ENCODE measurements at regions not wholly inside any gene's neighbourhood (a gene's known extent, or its start where the extent isn't known, plus 50 kb on each side); places are given as distances from the start of the nearest gene placed in this dataset.

- TF ChIP-seq, protein P1, sequence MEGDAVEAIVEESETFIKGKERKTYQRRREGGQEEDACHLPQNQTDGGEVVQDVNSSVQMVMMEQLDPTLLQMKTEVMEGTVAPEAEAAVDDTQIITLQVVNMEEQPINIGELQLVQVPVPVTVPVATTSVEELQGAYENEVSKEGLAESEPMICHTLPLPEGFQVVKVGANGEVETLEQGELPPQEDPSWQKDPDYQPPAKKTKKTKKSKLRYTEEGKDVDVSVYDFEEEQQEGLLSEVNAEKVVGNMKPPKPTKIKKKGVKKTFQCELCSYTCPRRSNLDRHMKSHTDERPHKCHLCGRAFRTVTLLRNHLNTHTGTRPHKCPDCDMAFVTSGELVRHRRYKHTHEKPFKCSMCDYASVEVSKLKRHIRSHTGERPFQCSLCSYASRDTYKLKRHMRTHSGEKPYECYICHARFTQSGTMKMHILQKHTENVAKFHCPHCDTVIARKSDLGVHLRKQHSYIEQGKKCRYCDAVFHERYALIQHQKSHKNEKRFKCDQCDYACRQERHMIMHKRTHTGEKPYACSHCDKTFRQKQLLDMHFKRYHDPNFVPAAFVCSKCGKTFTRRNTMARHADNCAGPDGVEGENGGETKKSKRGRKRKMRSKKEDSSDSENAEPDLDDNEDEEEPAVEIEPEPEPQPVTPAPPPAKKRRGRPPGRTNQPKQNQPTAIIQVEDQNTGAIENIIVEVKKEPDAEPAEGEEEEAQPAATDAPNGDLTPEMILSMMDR (IDR thresholded peaks at IDR 0.05), result no peak
- TF ChIP-seq POLR2A (IDR thresholded peaks at IDR 0.05), result no peak
Measured at GRCh38 chr4:136025540-136025939, 1506.8 kb downstream of the PCDH18 start.
